ENCODE measurements at regions not wholly inside any gene's neighbourhood (a gene's known extent, or its start where the extent isn't known, plus 50 kb on each side); places are given as distances from the start of the nearest gene placed in this dataset.

DNA sequence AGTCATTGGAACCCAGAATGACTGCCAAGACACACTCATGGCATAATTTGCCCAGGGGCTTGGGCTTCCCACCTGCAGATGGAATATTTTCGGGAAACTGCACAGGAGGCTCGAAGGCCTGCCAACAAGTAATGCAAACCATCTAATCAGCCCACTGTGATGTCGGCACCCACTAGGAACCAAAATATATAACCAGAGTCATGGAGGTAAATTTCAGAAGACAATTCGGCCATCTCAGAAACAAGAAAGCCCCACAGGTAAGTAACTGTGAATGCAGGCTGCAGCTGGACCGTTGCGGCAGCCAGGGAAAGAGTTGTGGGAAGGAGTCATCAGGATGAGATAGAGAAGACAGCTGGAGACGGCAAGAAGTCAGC is 264.4 kb downstream of the SYK start:
- no peak overlapping the region for H3K4me3 Mint-ChIP-seq
- no peak for ATAC-seq (ENCODE audit: low read depth in 2 of 2)
- no peaks in the 10 kb centered on the region for H3K27me3 ChIP-seq (ENCODE audit: control insufficient read depth, insufficient read depth, low read length)
- no peak overlapping the region for H3K27ac ChIP-seq (ENCODE audit: insufficient read depth, low read length, poor library complexity, severe bottlenecking)
- no peaks in the 10 kb centered on the region for H3K36me3 ChIP-seq (ENCODE audit: control insufficient read depth, insufficient read depth, low read length)
- H3K9me3 ChIP-seq (ENCODE audit: control insufficient read depth in 2 of 2, low read length in 2 of 2), result no peaks in the 10 kb centered on the region
- H3K27me3 Mint-ChIP-seq, result peaks cover 12% of the 10 kb centered on the region
- no peak overlapping the region for H3K4me3 ChIP-seq (ENCODE audit: low read depth, low read length)
- no peaks in the 10 kb centered on the region for H3K4me1 ChIP-seq (ENCODE audit: control insufficient read depth, insufficient read depth, low read length, poor library complexity, severe bottlenecking)
- no peak for DNase-seq
- no peaks in the 10 kb centered on the region for H3K4me1 Mint-ChIP-seq
- H3K36me3 Mint-ChIP-seq, result no peaks in the 10 kb centered on the region
- no peak overlapping the region for H3K27ac Mint-ChIP-seq
- peaks cover 0 to 4% (median 2%) of the 10 kb centered on the region in 7 donors for H3K9me3 Mint-ChIP-seq

DNA sequence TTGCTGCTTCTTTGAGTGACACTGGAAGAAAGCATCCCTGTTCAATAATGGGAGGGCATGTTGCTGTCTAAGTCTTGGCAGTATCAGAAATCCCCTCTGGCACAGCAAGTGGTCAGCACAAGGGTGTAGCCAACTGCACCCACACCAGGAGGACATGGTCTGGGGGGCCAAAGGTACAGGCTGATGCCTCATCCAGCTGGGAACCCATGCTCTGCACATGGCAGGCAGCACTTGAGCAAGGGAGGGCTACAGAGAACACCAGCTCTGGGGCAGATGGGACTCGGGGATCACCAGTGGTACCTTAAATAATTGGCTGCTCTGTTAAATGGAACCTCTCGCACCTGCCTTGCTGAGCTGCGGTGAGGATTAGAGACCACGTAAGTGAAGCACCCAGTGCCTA is 265.2 kb downstream of the SYK start:
- no peaks in the 10 kb centered on the region for H3K9me3 ChIP-seq (ENCODE audit: control insufficient read depth in 2 of 2, low read length in 2 of 2)
- no peaks in the 10 kb centered on the region for H3K36me3 Mint-ChIP-seq
- no peaks in the 10 kb centered on the region for H3K4me1 ChIP-seq (ENCODE audit: control insufficient read depth, insufficient read depth, low read length, poor library complexity, severe bottlenecking)
- H3K4me1 Mint-ChIP-seq, result peaks cover 0 to 3% (median 0%) of the 10 kb centered on the region in 4 donors
- H3K4me3 Mint-ChIP-seq, result no peak overlapping the region
- H3K4me3 ChIP-seq (ENCODE audit: low read depth, low read length), result no peak overlapping the region
- no peak overlapping the region for H3K27ac Mint-ChIP-seq
- ATAC-seq (ENCODE audit: low read depth in 2 of 2) (no peak), DNase-seq (no peak)
- no peaks in the 10 kb centered on the region for H3K27me3 ChIP-seq (ENCODE audit: control insufficient read depth, insufficient read depth, low read length)
- H3K27ac ChIP-seq (ENCODE audit: insufficient read depth, low read length, poor library complexity, severe bottlenecking), result no peak overlapping the region
- peaks cover 0 to 4% (median 2%) of the 10 kb centered on the region in 7 donors for H3K9me3 Mint-ChIP-seq
- no peaks in the 10 kb centered on the region for H3K36me3 ChIP-seq (ENCODE audit: control insufficient read depth, insufficient read depth, low read length)
- peaks cover 4% of the 10 kb centered on the region for H3K27me3 Mint-ChIP-seq

DNA sequence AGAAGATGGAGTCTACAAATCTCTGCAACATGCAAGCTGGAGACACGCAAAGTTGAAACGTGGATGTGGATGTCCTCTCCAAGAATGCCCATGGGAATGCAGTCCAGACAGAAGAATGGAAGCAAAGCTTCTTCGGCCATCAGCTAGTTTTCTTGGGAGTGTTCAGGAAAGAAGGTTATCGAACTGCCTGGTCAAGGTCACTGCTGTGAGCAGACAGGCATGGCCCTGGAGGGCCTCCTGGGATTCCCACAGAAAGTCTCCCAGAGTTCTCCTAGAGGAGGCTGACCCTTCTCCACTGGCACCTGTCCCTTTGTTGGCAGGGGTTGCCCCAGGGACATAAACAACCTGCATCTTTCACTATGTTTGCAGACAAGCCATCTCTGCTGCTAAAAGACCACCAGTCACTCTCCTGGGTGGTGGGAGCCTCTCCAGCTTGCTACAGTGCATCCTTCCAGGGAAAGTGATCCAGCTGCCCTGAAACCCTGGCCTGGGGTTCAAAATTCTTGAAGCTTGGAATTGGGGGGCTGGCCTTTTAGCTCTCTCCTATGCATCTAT is 265.8 kb downstream of the SYK start:
- H3K9me3 Mint-ChIP-seq, result peaks cover 0 to 4% (median 0%) of the 10 kb centered on the region in 7 donors
- H3K4me3 ChIP-seq (ENCODE audit: low read depth, low read length), result no peak overlapping the region
- ATAC-seq (ENCODE audit: low read depth in 2 of 2) (no peak), DNase-seq (no peak)
- no peaks in the 10 kb centered on the region for H3K27me3 Mint-ChIP-seq
- no peak overlapping the region for H3K27ac ChIP-seq (ENCODE audit: insufficient read depth, low read length, poor library complexity, severe bottlenecking)
- no peaks in the 10 kb centered on the region for H3K36me3 ChIP-seq (ENCODE audit: control insufficient read depth, insufficient read depth, low read length)
- H3K27me3 ChIP-seq (ENCODE audit: control insufficient read depth, insufficient read depth, low read length), result no peaks in the 10 kb centered on the region
- no peaks in the 10 kb centered on the region for H3K9me3 ChIP-seq (ENCODE audit: control insufficient read depth in 2 of 2, low read length in 2 of 2)
- no peaks in the 10 kb centered on the region for H3K36me3 Mint-ChIP-seq
- H3K27ac Mint-ChIP-seq, result no peak overlapping the region
- no peak overlapping the region for H3K4me3 Mint-ChIP-seq
- no peaks in the 10 kb centered on the region for H3K4me1 ChIP-seq (ENCODE audit: control insufficient read depth, insufficient read depth, low read length, poor library complexity, severe bottlenecking)
- H3K4me1 Mint-ChIP-seq, result peaks cover 0 to 3% (median 0%) of the 10 kb centered on the region in 4 donors

DNA sequence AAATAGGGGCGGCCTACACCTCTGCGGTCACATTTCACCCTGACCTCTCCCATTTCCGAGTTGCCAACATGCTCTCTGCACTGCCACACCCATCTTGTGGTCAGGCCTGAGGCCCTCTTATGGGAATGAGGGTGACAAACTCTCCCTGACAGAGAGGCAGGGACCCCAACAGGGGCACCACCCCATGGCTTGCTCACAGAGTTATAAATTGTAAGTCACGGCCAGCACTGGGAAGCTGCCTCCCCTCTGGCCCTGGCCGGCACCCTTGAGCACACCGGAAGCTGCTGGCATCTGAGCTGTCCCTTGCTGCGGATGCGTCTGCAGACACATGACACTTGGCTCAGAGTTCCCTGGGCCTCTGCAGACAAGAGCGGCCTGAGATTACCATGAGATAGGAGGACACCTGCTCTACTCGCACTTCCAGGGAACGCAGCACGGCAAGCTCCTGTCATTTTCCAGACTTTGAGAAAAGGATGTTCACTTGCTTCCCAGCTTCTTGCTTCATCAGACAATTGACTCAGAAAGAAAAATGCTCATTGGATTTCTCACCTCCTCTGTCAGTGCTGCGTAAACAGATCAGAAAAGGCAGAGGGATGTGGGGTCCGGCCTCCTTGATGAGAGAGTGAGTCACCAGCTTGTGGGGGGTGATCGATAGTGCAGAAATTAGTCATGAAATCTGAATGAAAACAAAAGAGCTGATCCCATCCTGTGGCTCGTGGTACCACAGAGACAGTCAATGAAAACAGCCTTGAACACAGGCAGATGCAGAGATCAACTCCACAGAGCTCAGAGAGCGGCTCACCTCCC is 269.8 kb downstream of the SYK start:
- H3K27ac Mint-ChIP-seq, result no peak overlapping the region
- H3K27ac ChIP-seq (ENCODE audit: insufficient read depth, low read length, poor library complexity, severe bottlenecking), result no peak overlapping the region
- DNase-seq (peak in 1 of 3 donors; percentile 55), ATAC-seq (ENCODE audit: low read depth in 2 of 2) (no peak)
- H3K36me3 Mint-ChIP-seq, result no peaks in the 10 kb centered on the region
- H3K4me3 Mint-ChIP-seq, result no peak overlapping the region
- H3K36me3 ChIP-seq (ENCODE audit: control insufficient read depth, insufficient read depth, low read length), result no peaks in the 10 kb centered on the region
- no peaks in the 10 kb centered on the region for H3K27me3 ChIP-seq (ENCODE audit: control insufficient read depth, insufficient read depth, low read length)
- H3K27me3 Mint-ChIP-seq, result peaks cover 6% of the 10 kb centered on the region
- peaks cover 0 to 4% (median 0%) of the 10 kb centered on the region in 7 donors for H3K9me3 Mint-ChIP-seq
- H3K4me1 Mint-ChIP-seq, result peaks cover 0 to 3% (median 0%) of the 10 kb centered on the region in 4 donors
- no peaks in the 10 kb centered on the region for H3K4me1 ChIP-seq (ENCODE audit: control insufficient read depth, insufficient read depth, low read length, poor library complexity, severe bottlenecking)
- no peak overlapping the region for H3K4me3 ChIP-seq (ENCODE audit: low read depth, low read length)
- H3K9me3 ChIP-seq (ENCODE audit: control insufficient read depth in 2 of 2, low read length in 2 of 2), result no peaks in the 10 kb centered on the region

DNA sequence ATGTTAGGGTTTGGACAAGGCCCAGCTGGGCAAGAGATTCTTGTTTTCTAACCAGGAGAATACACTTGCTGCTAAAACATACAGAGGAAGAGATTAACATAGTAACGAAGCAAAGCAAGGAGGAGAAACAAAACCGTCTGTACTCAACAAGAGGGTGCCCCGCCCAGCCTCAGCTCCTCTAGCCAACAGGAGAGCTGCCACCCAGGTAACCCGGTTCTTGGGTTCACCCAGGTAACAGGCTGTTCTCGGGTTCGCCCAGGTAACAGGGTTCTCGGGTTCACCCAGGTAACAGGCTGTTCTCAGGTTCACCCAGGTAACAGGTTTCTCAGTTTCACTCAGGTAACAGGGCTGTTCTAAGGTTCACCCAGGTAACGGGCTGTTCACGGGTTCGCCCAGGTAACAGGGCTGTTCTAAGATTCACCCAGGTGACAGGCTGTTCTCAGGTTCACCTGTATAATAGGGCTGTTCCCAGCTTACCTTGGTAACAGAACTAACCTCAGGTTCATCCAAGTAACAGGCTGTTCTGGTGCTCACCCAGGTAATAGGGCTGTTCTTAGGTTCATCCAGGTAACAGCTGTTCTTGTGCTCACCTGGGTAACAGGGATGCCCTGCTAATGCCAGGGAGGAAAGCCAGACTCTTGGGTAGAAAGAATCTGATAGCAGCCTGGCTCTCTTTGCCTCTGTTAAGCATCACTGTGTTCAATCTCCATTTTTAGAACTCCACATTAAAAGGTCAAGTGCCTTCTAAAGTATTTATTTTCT is 271.6 kb downstream of the SYK start:
- no peaks in the 10 kb centered on the region for H3K36me3 Mint-ChIP-seq
- H3K27ac ChIP-seq (ENCODE audit: insufficient read depth, low read length, poor library complexity, severe bottlenecking), result no peak overlapping the region
- DNase-seq (no peak), ATAC-seq (ENCODE audit: low read depth in 2 of 2) (no peak)
- no peaks in the 10 kb centered on the region for H3K4me1 ChIP-seq (ENCODE audit: control insufficient read depth, insufficient read depth, low read length, poor library complexity, severe bottlenecking)
- no peaks in the 10 kb centered on the region for H3K27me3 ChIP-seq (ENCODE audit: control insufficient read depth, insufficient read depth, low read length)
- H3K9me3 ChIP-seq (ENCODE audit: control insufficient read depth in 2 of 2, low read length in 2 of 2), result no peaks in the 10 kb centered on the region
- H3K27ac Mint-ChIP-seq, result no peak overlapping the region
- H3K4me1 Mint-ChIP-seq, result peaks cover 0 to 3% (median 0%) of the 10 kb centered on the region in 4 donors
- peaks cover 0 to 3% (median 0%) of the 10 kb centered on the region in 7 donors for H3K9me3 Mint-ChIP-seq
- H3K4me3 Mint-ChIP-seq, result no peak overlapping the region
- H3K4me3 ChIP-seq (ENCODE audit: low read depth, low read length), result no peak overlapping the region
- no peaks in the 10 kb centered on the region for H3K36me3 ChIP-seq (ENCODE audit: control insufficient read depth, insufficient read depth, low read length)
- H3K27me3 Mint-ChIP-seq, result peaks cover 6% of the 10 kb centered on the region

DNA sequence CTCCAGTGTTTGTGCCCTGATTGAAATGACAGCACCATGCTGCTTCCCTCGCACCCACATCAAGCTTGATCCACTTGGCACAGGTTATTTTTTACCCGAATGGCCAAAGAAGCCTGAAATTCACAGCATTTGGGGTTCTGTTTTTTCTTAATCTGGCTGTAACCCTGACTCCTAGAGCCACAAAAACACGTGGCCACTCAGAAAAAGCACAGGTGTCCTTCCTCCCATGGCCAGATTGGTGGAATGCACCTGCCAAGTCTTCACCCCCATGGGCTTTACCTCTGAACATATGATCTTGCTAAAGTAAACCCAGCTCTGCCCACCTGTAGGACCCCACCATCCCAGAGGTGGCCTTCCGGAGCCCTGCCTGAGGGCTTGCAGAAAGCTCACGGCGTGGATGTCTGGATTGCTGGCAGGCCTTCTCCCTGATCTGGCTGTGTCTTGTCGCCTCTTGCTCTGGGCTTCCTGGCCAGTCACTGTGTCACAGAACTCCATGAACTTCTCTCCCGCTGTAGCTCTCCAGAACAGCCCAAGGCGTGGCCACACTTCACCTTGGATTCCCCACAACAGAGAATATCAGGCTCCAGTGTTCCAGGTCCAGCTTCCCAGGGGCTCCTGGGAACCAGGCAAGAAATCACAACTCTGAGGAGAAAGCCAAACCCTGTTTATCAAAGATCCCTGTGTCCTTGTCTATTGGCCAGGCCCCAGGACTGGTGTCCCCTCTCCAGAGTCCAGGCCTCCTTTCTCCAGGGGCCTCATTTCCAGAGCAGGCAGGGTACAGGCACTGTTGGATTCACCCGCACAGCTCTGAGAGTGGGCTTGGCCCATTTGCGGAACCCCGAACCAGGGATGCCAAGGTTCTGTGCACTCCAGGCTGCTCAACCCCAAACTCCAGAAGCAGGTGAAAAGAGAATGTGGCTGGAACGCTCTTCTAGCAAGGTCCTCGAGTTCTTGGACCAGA is 272.5 kb downstream of the SYK start:
- no peak overlapping the region for H3K27ac ChIP-seq (ENCODE audit: insufficient read depth, low read length, poor library complexity, severe bottlenecking)
- no peak overlapping the region for H3K27ac Mint-ChIP-seq
- H3K27me3 ChIP-seq (ENCODE audit: control insufficient read depth, insufficient read depth, low read length), result no peaks in the 10 kb centered on the region
- H3K4me3 Mint-ChIP-seq, result no peak overlapping the region
- H3K4me1 ChIP-seq (ENCODE audit: control insufficient read depth, insufficient read depth, low read length, poor library complexity, severe bottlenecking), result no peaks in the 10 kb centered on the region
- peaks cover 0 to 3% (median 0%) of the 10 kb centered on the region in 7 donors for H3K9me3 Mint-ChIP-seq
- no peak overlapping the region for H3K4me3 ChIP-seq (ENCODE audit: low read depth, low read length)
- no peaks in the 10 kb centered on the region for H3K36me3 ChIP-seq (ENCODE audit: control insufficient read depth, insufficient read depth, low read length)
- H3K4me1 Mint-ChIP-seq, result peaks cover 0 to 3% (median 0%) of the 10 kb centered on the region in 4 donors
- no peaks in the 10 kb centered on the region for H3K36me3 Mint-ChIP-seq
- H3K9me3 ChIP-seq (ENCODE audit: control insufficient read depth in 2 of 2, low read length in 2 of 2), result no peaks in the 10 kb centered on the region
- DNase-seq, result no peak
- no peak for ATAC-seq (ENCODE audit: low read depth in 2 of 2)
- H3K27me3 Mint-ChIP-seq, result peaks cover 6% of the 10 kb centered on the region

DNA sequence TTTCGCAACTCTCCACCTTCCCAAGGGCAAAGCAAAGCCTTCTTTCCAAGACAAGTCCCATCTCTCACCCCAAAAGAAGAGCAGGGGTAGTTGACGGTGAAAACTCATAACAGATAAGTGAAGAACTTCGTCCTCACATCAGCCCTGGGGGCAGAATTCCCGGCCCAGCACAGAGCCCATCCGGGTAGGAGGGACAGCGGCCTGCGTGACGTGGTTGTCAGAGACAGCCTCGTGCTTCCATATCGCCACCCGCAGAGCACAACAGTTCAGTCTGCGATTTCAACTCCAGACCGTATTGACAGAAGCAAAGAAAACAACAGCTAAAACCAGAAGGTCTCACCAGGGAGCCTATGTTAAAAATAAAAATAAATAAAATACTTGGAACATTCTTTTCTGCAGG is 273.2 kb downstream of the SYK start:
- H3K27me3 ChIP-seq (ENCODE audit: control insufficient read depth, insufficient read depth, low read length), result no peaks in the 10 kb centered on the region
- no peaks in the 10 kb centered on the region for H3K36me3 ChIP-seq (ENCODE audit: control insufficient read depth, insufficient read depth, low read length)
- no peak overlapping the region for H3K27ac ChIP-seq (ENCODE audit: insufficient read depth, low read length, poor library complexity, severe bottlenecking)
- H3K27ac Mint-ChIP-seq, result no peak overlapping the region
- no peak overlapping the region for H3K4me3 Mint-ChIP-seq
- H3K9me3 ChIP-seq (ENCODE audit: control insufficient read depth in 2 of 2, low read length in 2 of 2), result no peaks in the 10 kb centered on the region
- no peaks in the 10 kb centered on the region for H3K36me3 Mint-ChIP-seq
- DNase-seq, result no peak
- H3K4me3 ChIP-seq (ENCODE audit: low read depth, low read length), result no peak overlapping the region
- H3K27me3 Mint-ChIP-seq, result peaks cover 10% of the 10 kb centered on the region
- peaks cover 0 to 3% (median 0%) of the 10 kb centered on the region in 7 donors for H3K9me3 Mint-ChIP-seq
- peaks cover 0 to 3% (median 0%) of the 10 kb centered on the region in 4 donors for H3K4me1 Mint-ChIP-seq
- no peaks in the 10 kb centered on the region for H3K4me1 ChIP-seq (ENCODE audit: control insufficient read depth, insufficient read depth, low read length, poor library complexity, severe bottlenecking)
- ATAC-seq (ENCODE audit: low read depth in 2 of 2), result no peak
